Keratinocyte (primary cell): ENCODE measurements at regions not wholly inside any gene's neighbourhood (a gene's known extent, or its start where the extent isn't known, plus 50 kb on each side); places are given as distances from the start of the nearest gene placed in this dataset.

ENCODE experiments used
- DNase-seq: peaks from one replicate; pipeline ENCODE4 v3.0.0-alpha.2; 2011; ENCODE audit warnings: low read depth, missing footprints, low spot score
- FAIRE-seq: peaks from 2 replicates; lab custom pipeline; 2011; peaks lifted over from hg19 to GRCh38; lab: Jason Lieb, UNC
- H2AFZ ChIP-seq: 2 replicates; pipeline ENCODE4 v1.6.0; 2012; ENCODE audit warnings: low read length, control low read depth, inconsistent platforms; ENCODE audit not compliant: control insufficient read depth
- H3K27ac ChIP-seq: 2 replicates; pipeline ENCODE4 v1.5.1; 2011; ENCODE audit warnings: low read length; ENCODE audit not compliant: control insufficient read depth, insufficient read depth
- H3K27me3 ChIP-seq: 3 replicates; pipeline ENCODE4 v1.6.0; 2011; ENCODE audit warnings: low read length; ENCODE audit not compliant: control insufficient read depth, insufficient read depth; ENCODE audit errors: extremely low read depth
- H3K36me3 ChIP-seq, 2 experiments: 2 replicates in 1 of 2; 3 replicates in 1 of 2; pipeline ENCODE4 v1.5.1; 2011; ENCODE audit warnings: low read length in 2 of 2, mild to moderate bottlenecking in 1 of 2; ENCODE audit not compliant: control insufficient read depth in 2 of 2, insufficient read depth in 2 of 2; ENCODE audit errors: extremely low read depth in 1 of 2
- H3K4me1 ChIP-seq: 3 replicates; pipeline ENCODE4 v1.5.1; 2011; ENCODE audit warnings: low read length; ENCODE audit not compliant: control insufficient read depth, insufficient read depth; ENCODE audit errors: extremely low read depth
- H3K4me2 ChIP-seq: 3 replicates; pipeline ENCODE4 v1.6.0; 2011; ENCODE audit warnings: low read depth, low read length; ENCODE audit not compliant: control insufficient read depth, insufficient read depth; ENCODE audit errors: extremely low read depth
- H3K4me3 ChIP-seq, 3 experiments: fragments of 200-600 bp in 1 of 3; sonication (generic) in 1 of 3; 2 replicates in 2 of 3; 3 replicates in 1 of 3; pipeline ENCODE4 v1.5.1; 2011 to 2016; ENCODE audit warnings: low read length in 3 of 3, mild to moderate bottlenecking in 3 of 3, control low read depth in 2 of 3, inconsistent platforms in 1 of 3, low read depth in 1 of 3, mixed read lengths in 1 of 3, mixed run types in 1 of 3, moderate library complexity in 1 of 3; ENCODE audit not compliant: control insufficient read depth in 2 of 3, insufficient read depth in 2 of 3; ENCODE audit errors: extremely low read depth in 1 of 3
- H3K79me2 ChIP-seq: 2 replicates; pipeline ENCODE4 v1.6.0; 2012; ENCODE audit warnings: low read length; ENCODE audit not compliant: control insufficient read depth, insufficient read depth
- H3K9ac ChIP-seq: 3 replicates; pipeline ENCODE4 v1.6.0; 2011; ENCODE audit warnings: low read length; ENCODE audit not compliant: control insufficient read depth, insufficient read depth; ENCODE audit errors: extremely low read depth
- H3K9me1 ChIP-seq: 3 replicates; pipeline ENCODE4 v1.6.0; 2011; ENCODE audit warnings: low read length; ENCODE audit not compliant: control insufficient read depth, insufficient read depth; ENCODE audit errors: extremely low read depth
- H3K9me3 ChIP-seq: 2 replicates; pipeline ENCODE4 v1.5.1; 2012; ENCODE audit warnings: low read depth, low read length; ENCODE audit not compliant: control insufficient read depth
- H4K20me1 ChIP-seq: 3 replicates; pipeline ENCODE4 v1.6.0; 2011; ENCODE audit warnings: low read length; ENCODE audit not compliant: control insufficient read depth, insufficient read depth; ENCODE audit errors: extremely low read depth
- EZH2 ChIP-seq: IDR thresholded peaks from one replicate; pipeline ENCODE4 v1.6.1; 2012; ENCODE audit warnings: inconsistent platforms, mild to moderate bottlenecking, low read length, moderate library complexity
- dilution Hi-C: fragments of 300-500 bp; cut with MboI; formaldehyde crosslinking; loops from one replicate; pipeline ENCODE4 v1.7.0; 2020; ENCODE audit warnings: low sequenced_read_pairs; ENCODE audit not compliant: extremely low pct_ligation_motif_present
- TF ChIP-seq, protein P1 (sequence below), 3 experiments: IDR thresholded peaks in 1 of 3; conservative IDR thresholded peaks in 1 of 3; optimal IDR thresholded peaks in 1 of 3; 2 replicates in 2 of 3; 3 replicates in 1 of 3; pipeline versions ENCODE3 to v1.5.1; 2011; ENCODE audit warnings: low read length in 3 of 3, mild to moderate bottlenecking in 3 of 3, moderate library complexity in 2 of 3, control low read depth in 1 of 3, inconsistent platforms in 1 of 3; ENCODE audit not compliant: insufficient read depth in 2 of 3; ENCODE audit errors: extremely low read depth in 1 of 3

DNA sequence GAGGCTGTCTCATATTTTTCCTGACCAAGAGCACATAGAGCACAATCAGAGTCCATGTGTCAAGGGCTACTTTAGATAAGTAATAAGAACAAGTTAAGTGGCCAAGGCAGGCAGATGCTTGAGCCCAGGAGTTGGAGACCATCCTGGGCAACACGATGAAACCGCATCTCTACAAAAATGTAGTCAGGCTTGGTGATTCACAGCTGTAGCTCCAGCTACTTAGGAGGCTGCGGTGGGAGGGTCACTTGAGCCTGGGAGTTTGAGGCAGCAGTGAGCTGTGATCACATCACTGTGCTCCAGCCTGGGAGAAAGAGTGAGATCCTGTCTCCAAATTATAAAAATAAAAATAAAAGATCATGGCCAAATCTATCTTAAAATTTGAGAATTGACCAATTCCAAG lies 767.9 kb upstream of the CTNND2 start:
- Histone ChIP-seq H3K4me2 (no peak overlapping the region), H3K4me1 (no peaks in the 10 kb centered on the region), H3K27me3 (no peaks in the 10 kb centered on the region), H2AFZ (no peak overlapping the region), H3K9me1 (no peaks in the 10 kb centered on the region), H3K79me2 (no peaks in the 10 kb centered on the region), H3K9ac (no peak overlapping the region), H3K27ac (no peak overlapping the region), H3K9me3 (no peaks in the 10 kb centered on the region), H4K20me1 (no peaks in the 10 kb centered on the region), H3K36me3 (no peaks in the 10 kb centered on the region), H3K4me3 (no peak overlapping the region)
- dilution Hi-C loops = no loop called here
- no peak for FAIRE-seq
- no peak for TF ChIP-seq EZH2
- TF ChIP-seq, protein P1, sequence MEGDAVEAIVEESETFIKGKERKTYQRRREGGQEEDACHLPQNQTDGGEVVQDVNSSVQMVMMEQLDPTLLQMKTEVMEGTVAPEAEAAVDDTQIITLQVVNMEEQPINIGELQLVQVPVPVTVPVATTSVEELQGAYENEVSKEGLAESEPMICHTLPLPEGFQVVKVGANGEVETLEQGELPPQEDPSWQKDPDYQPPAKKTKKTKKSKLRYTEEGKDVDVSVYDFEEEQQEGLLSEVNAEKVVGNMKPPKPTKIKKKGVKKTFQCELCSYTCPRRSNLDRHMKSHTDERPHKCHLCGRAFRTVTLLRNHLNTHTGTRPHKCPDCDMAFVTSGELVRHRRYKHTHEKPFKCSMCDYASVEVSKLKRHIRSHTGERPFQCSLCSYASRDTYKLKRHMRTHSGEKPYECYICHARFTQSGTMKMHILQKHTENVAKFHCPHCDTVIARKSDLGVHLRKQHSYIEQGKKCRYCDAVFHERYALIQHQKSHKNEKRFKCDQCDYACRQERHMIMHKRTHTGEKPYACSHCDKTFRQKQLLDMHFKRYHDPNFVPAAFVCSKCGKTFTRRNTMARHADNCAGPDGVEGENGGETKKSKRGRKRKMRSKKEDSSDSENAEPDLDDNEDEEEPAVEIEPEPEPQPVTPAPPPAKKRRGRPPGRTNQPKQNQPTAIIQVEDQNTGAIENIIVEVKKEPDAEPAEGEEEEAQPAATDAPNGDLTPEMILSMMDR (optimal IDR thresholded peaks at IDR 0.05 in 1 of 3, IDR thresholded peaks at IDR 0.05 in 1 of 3, conservative IDR thresholded peaks at IDR 0.05 in 1 of 3; ENCODE audit: extremely low read depth in 1 of 3, insufficient read depth in 2 of 3, low read length in 3 of 3) = no peak
- DNase-seq = no peak

DNA sequence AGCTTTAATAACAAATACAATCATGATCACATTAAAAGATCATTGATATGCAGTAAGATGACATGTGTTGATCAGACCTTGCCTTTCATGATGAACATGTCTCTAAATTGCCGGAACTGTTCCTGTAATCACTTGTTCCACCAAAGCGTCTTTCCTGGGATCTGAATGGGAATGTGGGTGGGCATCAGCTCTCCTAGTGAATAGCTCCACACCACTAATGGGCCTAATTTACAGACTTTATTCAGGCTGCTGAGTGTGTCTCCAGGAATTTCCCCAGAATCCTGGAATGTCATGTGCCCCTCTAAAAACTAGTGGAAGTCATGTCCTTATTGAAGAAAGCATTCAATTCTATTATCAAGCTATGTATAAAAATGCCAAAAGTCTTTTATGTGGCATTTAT lies 765.1 kb upstream of the CTNND2 start:
- DNase-seq (no peak), FAIRE-seq (no peak)
- Histone ChIP-seq H4K20me1 (no peaks in the 10 kb centered on the region), H3K9me3 (no peaks in the 10 kb centered on the region), H2AFZ (no peak overlapping the region), H3K9me1 (no peaks in the 10 kb centered on the region), H3K4me2 (no peak overlapping the region), H3K36me3 (no peaks in the 10 kb centered on the region), H3K9ac (no peak overlapping the region), H3K27me3 (no peaks in the 10 kb centered on the region), H3K4me1 (no peaks in the 10 kb centered on the region), H3K4me3 (no peak overlapping the region), H3K27ac (no peak overlapping the region), H3K79me2 (no peaks in the 10 kb centered on the region)
- dilution Hi-C loops = no loop called here
- TF ChIP-seq, protein P1 (optimal IDR thresholded peaks at IDR 0.05 in 1 of 3, IDR thresholded peaks at IDR 0.05 in 1 of 3, conservative IDR thresholded peaks at IDR 0.05 in 1 of 3; ENCODE audit: extremely low read depth in 1 of 3, insufficient read depth in 2 of 3, low read length in 3 of 3) = no peak
- TF ChIP-seq EZH2 = no peak
